Amygdala (tissue), 56 donors: ENCODE measurements at regions not wholly inside any gene's neighbourhood (a gene's known extent, or its start where the extent isn't known, plus 50 kb on each side); places are given as distances from the start of the nearest gene placed in this dataset.

ENCODE experiments used
- DNase-seq, 56 donors: peaks; one replicate each; lab custom pipeline; 2025; lab: John Stamatoyannopoulos, UW

DNA sequence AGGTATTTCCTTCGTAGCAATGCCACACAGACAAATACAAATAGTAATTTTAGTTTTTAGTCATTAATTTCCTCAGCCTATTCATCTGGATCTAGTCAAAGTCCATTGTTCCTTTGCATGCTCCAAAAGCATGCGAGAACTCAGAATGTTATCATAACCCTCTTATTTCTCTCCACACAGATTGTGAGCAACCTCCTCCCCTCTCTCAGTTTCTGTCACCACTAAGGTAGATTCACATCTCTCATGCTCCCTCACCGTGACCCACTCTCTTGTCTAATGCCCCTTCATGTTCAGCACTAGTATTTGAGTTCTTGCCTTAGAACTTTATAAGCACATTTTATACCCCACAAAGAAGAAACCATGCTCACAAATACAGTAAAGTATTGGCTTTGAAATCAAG is 582.4 kb downstream of the PLA2G4A start:
- DNase-seq, result no peak

DNA sequence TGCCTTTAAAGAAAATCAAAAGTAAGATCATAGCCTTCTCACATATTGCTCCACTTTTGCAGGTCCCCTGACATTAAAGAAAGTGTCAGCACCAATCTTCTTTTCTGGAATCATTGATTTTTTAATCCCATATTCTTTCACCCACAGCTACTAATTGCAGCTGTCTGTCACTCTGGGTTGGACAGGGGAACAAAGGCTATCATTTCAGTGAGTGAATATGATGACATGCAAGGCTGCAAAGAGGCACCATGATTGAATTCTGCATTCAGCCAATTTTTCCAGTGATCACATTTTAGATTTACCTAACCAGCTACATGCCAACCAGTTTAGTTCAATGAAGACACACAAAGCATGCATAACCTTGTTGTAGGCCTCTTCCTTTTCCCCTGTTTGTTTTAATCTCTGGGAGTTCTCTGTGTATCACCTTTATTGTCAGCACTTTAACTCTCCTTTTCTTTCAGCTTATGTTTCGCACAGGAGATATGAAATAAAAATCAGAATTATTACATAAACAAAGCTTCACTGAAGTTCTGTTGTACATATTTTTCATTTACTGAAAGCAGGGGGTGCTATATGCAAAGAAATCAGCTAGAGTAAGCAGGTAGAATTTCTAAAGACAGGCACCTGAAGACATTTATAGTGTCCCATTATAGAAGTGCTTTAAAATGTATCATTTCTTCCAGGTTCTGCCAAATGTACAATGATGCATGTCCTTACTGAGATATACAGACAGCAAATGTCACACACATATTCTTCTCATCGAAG is 584.8 kb downstream of the PLA2G4A start:
- no peak for DNase-seq

DNA sequence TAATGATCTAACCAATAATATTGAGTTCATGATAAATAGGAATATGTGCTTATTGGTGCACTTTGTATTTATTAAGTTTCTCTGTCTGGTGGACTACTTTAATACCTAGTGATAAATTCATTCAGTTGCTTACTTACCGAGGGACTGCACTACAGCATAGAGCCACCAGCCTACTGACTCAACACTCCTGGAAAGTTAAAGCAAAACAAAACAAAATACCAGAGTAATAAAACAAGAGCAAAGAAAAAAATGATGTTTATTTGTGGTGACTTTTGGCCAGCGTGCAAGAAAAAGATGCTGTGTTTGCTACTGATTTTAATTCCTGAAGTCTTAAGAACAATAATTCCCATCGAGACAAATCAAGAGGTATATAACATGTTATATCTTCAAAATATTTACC is 586.3 kb downstream of the PLA2G4A start:
- no peak for DNase-seq

DNA sequence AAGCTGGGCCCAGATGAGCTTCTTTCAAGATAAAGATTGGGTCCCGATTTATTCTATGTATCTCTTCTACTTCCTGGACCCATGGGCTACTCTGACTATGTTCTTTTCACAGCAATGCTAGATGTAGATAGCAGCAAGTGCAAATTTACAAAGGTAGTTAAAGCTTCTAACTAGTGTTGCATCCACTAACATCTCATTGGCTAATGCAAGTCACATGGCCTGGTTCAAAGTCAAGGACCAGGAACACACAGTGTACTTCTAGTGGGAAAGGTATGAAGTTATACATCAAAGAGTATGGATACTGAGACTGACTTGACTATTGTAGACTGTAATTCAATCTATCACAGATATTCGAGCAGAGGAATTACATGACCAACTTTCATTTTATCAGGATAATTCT is 588.8 kb downstream of the PLA2G4A start:
- DNase-seq, result no peak

DNA sequence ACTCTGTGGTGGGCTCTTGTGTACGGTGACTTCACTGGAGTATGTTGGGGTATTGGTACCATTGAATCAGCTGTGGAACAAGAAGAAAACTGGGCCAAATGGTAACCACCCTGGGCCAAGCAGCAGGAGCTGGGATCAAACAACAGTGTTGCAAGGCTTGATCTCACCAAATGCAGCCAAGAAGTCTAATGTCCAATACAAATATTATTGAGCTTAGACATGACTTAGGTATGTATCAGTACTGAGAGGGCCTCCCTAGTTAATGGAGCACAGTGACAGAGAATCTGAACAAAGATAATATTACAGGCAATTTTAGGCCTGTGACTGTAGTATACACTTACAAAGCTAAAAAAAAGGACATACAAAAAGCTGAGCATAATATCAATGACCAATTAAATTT is 604.8 kb downstream of the PLA2G4A start:
- DNase-seq, result no peak

DNA sequence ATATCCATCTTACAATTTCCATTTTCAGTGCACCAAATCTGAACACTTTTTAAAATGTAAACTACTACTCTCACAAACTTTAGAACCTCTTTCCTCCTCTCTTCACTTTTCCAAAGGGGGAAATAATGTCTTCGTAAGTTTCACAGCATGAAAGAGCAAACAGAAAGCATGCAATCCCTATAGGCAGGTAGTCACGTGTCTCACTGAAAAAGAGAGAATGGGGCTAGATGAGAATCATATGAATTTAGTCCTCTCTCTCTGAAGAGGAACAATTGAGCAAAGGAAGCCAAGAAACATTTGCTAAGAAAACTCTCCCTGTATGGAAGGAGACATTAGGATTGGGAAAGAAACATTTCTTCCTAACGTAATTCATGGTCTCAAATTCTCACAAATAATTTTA is 613.9 kb downstream of the PLA2G4A start:
- DNase-seq, result no peak

DNA sequence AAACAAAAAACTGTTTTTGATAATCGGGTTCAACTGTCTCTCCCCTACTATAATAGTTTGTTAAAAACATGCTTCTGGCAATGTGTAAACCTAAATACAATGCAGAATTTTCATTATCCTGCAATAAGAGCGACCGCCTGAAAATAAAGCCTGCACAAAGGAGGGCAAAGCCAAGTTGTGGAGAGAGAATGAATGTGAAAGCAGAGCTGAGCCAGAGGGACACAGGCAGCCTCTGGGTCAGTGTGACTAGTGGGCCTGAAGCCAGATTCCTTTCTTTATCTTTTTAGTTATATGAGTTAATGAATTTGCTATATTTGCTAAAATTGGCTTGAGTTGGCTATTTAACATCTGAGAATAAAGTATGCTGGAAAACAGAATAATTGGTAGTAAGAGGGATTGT is 615.2 kb downstream of the PLA2G4A start:
- no peak for DNase-seq

DNA sequence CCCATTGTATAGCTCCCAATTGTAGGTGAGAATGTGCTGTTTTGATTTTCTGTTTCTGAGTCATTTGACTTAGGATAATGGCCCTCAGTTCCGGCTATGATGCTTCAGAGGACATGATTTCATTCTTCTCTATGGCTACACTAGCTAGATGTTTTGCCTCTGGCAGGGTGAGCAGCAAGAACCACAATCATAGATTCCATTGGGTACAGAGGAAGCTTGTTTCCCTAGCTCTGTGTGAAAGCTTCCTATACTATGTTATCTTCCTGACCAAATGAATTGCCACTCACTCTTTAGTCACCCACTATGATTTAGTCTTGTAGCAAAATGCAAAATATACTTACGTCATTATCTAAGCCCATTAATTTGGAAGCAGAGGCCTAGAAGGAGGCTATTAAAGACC is 616.3 kb downstream of the PLA2G4A start:
- no peak for DNase-seq

DNA sequence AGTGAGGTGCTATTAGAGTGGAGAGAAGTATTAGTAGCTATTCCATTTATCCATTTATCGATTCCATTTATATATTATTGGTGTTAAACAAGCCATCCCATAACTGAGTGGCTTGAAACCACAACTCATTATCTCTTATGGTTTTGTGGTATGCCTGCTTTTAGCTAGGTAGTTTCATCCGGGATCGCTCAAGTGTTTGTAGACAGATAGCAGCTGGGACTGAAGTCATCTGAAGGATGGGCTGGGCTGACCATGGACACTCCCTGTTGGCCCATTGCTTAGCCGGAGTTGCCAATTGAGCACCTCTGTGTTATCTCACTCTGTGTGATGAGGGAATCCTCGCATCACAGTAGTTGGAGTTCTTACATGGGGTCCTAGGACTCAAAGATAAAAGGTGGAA is 622.5 kb downstream of the PLA2G4A start:
- no peak for DNase-seq

DNA sequence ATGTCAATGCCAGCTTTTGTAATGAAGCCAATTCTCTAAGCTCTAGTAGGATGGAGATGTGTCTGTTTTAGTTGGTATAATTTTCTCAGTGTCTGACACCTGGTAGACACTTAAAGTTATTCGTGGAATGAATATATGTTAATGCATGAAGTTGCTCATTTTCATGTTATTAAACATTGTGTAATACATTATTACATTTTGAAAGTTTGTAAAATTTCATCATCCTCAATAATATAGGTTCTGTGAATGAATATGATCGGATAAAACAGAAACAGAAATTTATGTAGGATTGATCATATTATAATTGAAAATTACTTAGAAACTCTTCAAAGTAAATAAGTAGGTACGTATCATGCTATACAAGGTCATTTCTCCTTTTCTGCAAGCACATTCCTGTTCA is 625.3 kb downstream of the PLA2G4A start:
- no peak for DNase-seq

DNA sequence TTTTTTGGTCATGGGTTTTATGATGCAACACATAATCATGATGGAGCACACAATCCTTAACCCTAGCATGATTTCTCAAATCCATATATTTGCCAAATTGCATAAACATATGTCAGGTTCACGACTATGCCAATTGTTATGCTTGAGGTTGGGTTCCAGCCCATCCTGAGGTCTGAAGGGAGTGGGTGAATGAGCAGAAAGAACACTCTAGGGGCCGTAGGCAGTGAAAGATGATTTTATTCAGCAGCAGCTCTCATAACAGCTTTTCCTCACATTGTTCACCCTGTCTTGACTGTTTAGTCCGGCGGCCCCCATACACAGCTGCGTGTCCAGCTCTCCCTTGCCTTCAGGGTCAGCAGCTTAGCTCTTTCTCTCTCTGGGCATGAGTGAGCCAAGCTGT is 627.7 kb downstream of the PLA2G4A start:
- DNase-seq, result no peak

DNA sequence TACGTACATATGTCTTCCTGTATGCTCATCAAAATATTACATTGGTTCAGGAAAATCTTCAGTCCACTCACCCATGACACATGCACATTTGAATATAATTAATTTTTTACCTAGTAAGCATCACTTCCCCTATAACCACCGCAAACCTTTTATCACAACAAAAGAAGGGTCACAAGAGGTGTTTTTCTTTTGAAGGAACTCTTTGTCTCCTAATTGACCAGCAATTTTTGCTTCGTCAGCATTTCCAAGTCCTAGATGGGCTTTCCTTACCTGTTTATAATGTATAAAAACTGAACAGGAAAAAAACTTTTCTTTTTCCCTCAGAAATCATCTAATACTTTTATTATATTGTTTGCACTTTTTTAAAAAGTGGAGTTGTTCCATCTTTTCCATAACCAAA is 631.3 kb downstream of the PLA2G4A start:
- DNase-seq, result no peak

DNA sequence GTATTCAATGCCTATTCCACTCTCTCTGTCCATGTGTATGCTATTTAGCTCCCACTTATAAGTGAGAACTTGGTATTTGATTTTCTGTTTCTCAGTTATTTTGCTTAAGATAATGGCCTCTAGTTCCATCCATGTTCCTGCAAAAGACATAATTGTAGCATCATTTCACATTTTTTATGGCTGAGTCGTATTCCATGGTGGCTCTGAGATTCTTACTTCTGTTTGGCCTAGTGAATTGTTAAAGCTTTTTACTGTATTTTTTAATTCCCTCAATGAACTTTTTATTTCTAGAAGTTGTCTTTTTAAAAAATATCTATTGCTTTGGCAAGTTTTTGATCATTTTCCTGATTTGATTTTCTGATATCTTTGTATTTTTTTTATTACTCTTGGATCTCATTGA is 635.6 kb downstream of the PLA2G4A start:
- DNase-seq, result no peak

DNA sequence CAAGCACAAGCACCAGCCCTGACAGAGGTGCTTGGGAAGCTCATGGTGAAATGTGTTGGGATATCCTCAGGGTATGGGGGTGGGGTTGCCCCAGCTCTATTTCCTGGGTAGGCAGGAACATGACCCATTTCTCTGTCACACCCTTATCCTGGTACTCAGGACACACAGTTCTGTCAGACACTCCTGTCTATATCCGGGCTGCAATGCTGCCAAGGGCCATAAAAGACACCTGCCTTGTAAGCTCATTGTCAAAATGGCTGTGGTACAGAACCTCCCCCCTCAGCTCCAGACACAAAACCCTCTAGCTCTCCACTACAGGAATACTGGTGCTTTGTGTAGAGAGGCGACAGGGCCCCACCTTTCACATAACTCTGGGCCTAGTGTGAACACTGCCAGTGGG is 636.7 kb downstream of the PLA2G4A start:
- DNase-seq, result no peak

DNA sequence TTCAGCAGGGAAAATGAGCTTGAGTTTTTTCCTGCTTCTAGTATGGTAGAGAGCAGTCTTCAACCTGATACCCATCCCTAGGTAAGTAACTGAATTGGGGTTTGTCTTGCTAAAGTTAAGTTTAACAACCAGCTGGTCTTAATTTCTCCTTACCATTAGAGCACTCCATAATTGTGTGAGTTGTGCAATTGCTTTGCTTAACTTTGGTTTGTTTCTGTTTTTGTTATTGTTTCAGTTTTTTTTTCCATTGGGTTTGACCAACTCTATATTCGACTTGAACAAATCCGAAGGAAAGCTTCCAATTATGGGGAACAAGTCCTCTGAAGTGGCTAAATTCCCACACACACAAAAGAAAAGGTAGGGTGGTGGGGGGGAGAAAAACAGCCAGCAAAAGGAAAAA is 641.1 kb downstream of the PLA2G4A start:
- no peak for DNase-seq

DNA sequence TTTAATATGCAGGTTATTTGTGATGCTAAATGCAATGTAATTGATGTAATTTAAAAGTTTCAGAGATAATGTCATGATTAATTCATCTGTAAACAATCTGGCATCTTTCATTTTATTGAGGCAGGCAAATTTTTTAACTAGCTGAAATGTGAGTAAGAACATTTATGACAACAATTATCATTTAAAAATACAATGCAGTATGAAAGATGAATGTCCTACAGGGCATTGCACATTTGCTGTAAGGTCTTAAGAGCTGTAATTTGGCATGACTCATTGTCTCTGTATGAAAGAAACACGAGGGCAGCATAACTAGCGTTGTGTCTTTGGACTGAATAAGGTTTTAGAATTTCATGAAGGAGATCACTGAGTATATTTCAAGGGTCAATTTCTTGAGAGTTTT is 642.8 kb downstream of the PLA2G4A start:
- DNase-seq, result no peak

DNA sequence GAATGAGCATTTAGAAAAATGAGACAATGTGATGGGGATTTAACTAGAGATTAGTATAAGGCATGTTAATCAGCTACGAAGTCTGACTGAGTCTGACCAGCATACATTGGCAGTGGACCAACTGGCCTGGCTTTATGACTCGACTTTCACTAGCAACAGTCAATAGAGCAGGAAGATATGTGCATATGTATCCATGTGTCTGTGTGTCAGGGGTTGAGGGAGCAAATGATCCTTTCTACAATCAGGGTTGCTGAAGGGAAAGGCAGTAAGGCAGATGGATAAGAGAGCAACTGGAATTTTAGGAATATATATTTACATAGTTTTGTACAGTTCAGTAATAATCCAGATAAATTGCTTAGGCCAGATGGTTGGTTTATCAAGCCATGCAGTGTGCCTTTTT is 645.6 kb downstream of the PLA2G4A start:
- no peak for DNase-seq

DNA sequence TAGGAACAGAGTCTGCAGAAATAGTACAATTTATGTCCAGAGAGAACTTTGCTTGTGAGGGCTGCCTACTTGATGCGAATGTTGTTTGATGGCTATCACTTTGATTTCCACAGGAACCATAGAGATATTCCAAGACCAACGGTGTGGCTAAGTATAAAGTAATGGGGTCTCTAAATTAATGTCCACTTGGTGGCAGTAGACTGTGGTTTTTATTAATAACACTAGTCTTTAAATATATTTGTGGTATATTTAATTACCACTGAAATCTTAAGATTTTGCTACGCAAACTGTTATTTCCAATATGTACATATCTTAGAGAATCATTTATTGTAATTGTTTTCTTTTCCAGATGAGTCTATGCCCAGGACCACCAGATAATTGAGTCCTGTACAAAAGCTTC is 647.9 kb downstream of the PLA2G4A start:
- no peak for DNase-seq

DNA sequence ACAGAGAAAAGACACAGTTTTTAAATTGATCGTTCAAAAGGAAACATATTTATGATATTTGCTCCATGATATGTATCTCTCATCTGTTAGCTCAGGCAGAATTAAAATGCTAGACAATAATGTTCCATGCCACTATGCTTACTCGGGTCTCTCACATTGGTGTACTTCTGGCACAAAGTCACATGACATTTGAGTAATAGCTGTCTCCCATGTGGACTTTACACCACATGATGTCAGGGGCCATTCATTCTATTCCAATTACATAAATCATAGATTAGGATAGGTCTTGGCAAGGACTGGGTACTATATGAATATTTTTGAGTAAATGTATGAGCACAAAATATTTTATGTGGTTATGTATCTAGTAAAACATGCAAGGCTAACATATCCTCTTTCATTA is 648.4 kb downstream of the PLA2G4A start:
- no peak for DNase-seq

DNA sequence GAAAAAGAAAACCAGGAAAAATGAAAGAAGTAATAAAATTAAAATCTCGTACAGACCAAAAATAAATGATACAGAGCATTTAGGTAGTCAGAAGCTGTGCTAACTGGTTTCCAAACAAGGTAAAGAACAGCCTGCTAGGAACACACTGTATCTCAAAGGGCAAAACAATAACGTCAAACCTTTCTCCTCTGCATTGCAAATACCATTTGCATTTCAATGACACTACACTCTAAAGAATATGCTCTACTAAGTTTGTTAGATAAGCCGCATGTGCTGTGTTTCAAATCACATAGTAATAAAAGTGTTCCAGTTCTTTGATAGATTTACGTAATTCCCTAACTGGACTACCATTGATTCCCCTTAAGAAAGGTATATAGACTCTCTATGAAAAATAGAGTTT is 648.8 kb downstream of the PLA2G4A start:
- no peak for DNase-seq

DNA sequence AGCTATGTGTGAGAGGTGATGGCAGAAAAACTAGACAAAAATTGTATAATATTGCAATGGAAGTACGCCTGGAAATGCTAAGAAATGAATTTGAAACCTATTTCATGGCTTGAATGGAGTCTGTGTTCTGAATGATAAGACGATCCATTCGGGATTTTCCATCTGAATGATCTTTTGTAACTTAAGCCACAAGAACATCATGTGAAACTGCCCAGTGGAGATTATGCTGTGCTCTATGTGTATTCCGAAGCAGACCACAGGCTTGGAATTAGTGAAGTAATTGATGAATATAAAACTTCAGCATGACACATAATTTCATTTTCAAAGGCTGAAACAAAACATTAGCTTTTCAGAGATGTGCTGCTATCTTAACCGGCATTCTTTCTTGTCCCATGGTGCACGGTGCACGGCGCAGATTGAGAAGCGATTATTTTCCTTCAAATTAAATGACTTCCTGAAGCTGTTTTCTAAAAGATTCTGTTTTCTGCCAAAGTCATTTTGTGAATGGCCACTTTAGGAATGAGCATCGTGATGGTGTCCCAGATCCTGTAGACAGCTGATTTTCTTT is 652.9 kb downstream of the PLA2G4A start:
- DNase-seq, result no peak

DNA sequence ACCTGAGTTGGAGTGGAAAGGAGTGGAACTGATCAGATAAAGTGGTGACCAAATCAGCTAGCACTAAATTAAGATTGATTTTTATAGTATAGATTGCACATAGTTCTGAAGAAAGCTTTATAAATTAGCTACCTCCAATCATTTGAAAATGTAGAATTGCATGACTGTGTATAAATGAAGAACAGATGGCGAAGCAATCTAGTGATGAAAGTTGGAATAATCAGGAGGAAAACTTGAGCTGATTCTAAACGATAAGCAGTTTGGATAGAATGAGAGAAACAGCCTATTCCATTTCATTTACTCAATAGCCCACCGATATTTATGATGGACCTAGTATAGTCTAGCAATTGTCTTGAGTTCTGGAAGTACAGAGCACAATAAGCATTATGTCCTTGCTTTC is 661.5 kb downstream of the PLA2G4A start:
- no peak for DNase-seq
